Progenitor cell of endocrine pancreas (in vitro differentiated cells): ENCODE measurements at regions not wholly inside any gene's neighbourhood (a gene's known extent, or its start where the extent isn't known, plus 50 kb on each side); places are given as distances from the start of the nearest gene placed in this dataset.
A peak's percentile ranks its signal among the peaks of the same experiment; 100 is the strongest.

ENCODE experiments used
- DNase-seq: peaks from one replicate; pipeline ENCODE4 v3.0.0; 2021; ENCODE audit warnings: low spot score; ENCODE audit not compliant: unreplicated experiment
- H3K27ac Mint-ChIP-seq: 2 replicates; pipeline ENCODE4 v1.8.0; 2021; ENCODE audit warnings: mild to moderate bottlenecking, moderate library complexity, mixed read lengths
- H3K27me3 Mint-ChIP-seq: 2 replicates; pipeline ENCODE4 v1.8.0; 2021; ENCODE audit warnings: mixed read lengths
- H3K36me3 Mint-ChIP-seq: 2 replicates; pipeline ENCODE4 v1.8.0; 2022; ENCODE audit warnings: mixed read lengths; ENCODE audit not compliant: insufficient read depth
- H3K4me1 Mint-ChIP-seq: 2 replicates; pipeline ENCODE4 v1.8.0; 2021; ENCODE audit warnings: low read depth, mixed read lengths
- H3K4me3 Mint-ChIP-seq: 2 replicates; pipeline ENCODE4 v1.8.0; 2021; ENCODE audit warnings: low read depth, mild to moderate bottlenecking, moderate library complexity, mixed read lengths
- H3K9me3 Mint-ChIP-seq: 2 replicates; pipeline ENCODE4 v1.8.0; 2021; ENCODE audit warnings: low read depth, mixed read lengths
- CTCF ChIP-seq: fragments of 200-600 bp; sonication (generic); IDR thresholded peaks from one replicate; pipeline ENCODE4 v1.5.0; 2021; ENCODE audit warnings: antibody characterized with exemption, mild to moderate bottlenecking; ENCODE audit not compliant: unreplicated experiment

- TF ChIP-seq CTCF = peak; percentile 7
- no peaks in the 10 kb centered on the region for H3K27me3 Mint-ChIP-seq
- no peaks in the 10 kb centered on the region for H3K9me3 Mint-ChIP-seq
- peaks cover 1% of the 10 kb centered on the region for H3K4me1 Mint-ChIP-seq
- no peak overlapping the region for H3K4me3 Mint-ChIP-seq
- no peak for DNase-seq
- no peak overlapping the region for H3K27ac Mint-ChIP-seq
- H3K36me3 Mint-ChIP-seq = no peaks in the 10 kb centered on the region
Observed at GRCh38 chr4:137635601-137636000, 103.3 kb upstream of the PCDH18 start.

GRCh38 chr4:137635108-137635507 is 102.8 kb upstream of the PCDH18 start:
- Mint-ChIP-seq H3K4me1 (peaks cover 1% of the 10 kb centered on the region), H3K36me3 (no peaks in the 10 kb centered on the region), H3K4me3 (no peak overlapping the region), H3K9me3 (no peaks in the 10 kb centered on the region), H3K27ac (no peak overlapping the region), H3K27me3 (no peaks in the 10 kb centered on the region)
- no peak for TF ChIP-seq CTCF
- DNase-seq = no peak

- Mint-ChIP-seq H3K9me3 (no peaks in the 10 kb centered on the region), H3K4me3 (no peak overlapping the region), H3K4me1 (no peaks in the 10 kb centered on the region), H3K27ac (no peak overlapping the region), H3K36me3 (no peaks in the 10 kb centered on the region), H3K27me3 (no peaks in the 10 kb centered on the region)
- no peak for DNase-seq
- no peak for TF ChIP-seq CTCF
Observed at GRCh38 chr4:137632842-137633241, 100.5 kb upstream of the PCDH18 start.

GRCh38 chr4:137631605-137632004 is 99.3 kb upstream of the PCDH18 start:
- H3K36me3 Mint-ChIP-seq = no peaks in the 10 kb centered on the region
- DNase-seq = no peak
- no peaks in the 10 kb centered on the region for H3K27me3 Mint-ChIP-seq
- H3K27ac Mint-ChIP-seq = no peak overlapping the region
- H3K4me3 Mint-ChIP-seq = no peak overlapping the region
- H3K4me1 Mint-ChIP-seq = peaks cover 3% of the 10 kb centered on the region
- no peaks in the 10 kb centered on the region for H3K9me3 Mint-ChIP-seq
- TF ChIP-seq CTCF = no peak

GRCh38 chr4:137630252-137630651 is 98.0 kb upstream of the PCDH18 start:
- Mint-ChIP-seq H3K27ac (no peak overlapping the region), H3K4me1 (peaks cover 3% of the 10 kb centered on the region)
- TF ChIP-seq CTCF = no peak

More at GRCh38 chr4:137630252-137630651, 98.0 kb upstream of the PCDH18 start:
- DNase-seq = no peak
- Mint-ChIP-seq H3K9me3 (no peaks in the 10 kb centered on the region), H3K36me3 (no peaks in the 10 kb centered on the region), H3K27me3 (no peaks in the 10 kb centered on the region), H3K4me3 (no peak overlapping the region)
